MM.1S (cell line): ENCODE measurements at regions not wholly inside any gene's neighbourhood (a gene's known extent, or its start where the extent isn't known, plus 50 kb on each side); places are given as distances from the start of the nearest gene placed in this dataset.

ENCODE experiments used
- DNase-seq: peaks from one replicate; pipeline ENCODE4 v3.0.0-alpha.2; 2015
- H2AFZ ChIP-seq: fragments of 300-600 bp; sonication (generic); 2 replicates; pipeline ENCODE4 v1.6.0; 2016; ENCODE audit warnings: antibody characterized with exemption, low read length
- H3F3A ChIP-seq: fragments of 300-600 bp; sonication (generic); 2 replicates; pipeline ENCODE4 v1.6.1; 2016; ENCODE audit warnings: mild to moderate bottlenecking, antibody characterized with exemption, low read length, moderate library complexity, mixed read lengths; ENCODE audit not compliant: insufficient read depth
- H3K27ac ChIP-seq: fragments of 300-600 bp; sonication (generic); 2 replicates; pipeline ENCODE4 v1.5.1; 2016; ENCODE audit warnings: mild to moderate bottlenecking, low read length
- H3K27me3 ChIP-seq: fragments of 300-600 bp; sonication (generic); replicated peaks from 2 replicates; pipeline ENCODE4 v1.6.0; 2016; ENCODE audit warnings: low read length; ENCODE audit not compliant: insufficient read depth
- H3K36me3 ChIP-seq: fragments of 300-600 bp; sonication (generic); replicated peaks from 2 replicates; pipeline ENCODE4 v1.6.1; 2016; ENCODE audit warnings: mild to moderate bottlenecking, low read length, mixed read lengths; ENCODE audit not compliant: insufficient read depth
- H3K4me1 ChIP-seq: fragments of 300-600 bp; sonication (generic); 2 replicates; pipeline ENCODE4 v1.6.1; 2016; ENCODE audit warnings: low read length, mixed read lengths
- H3K4me2 ChIP-seq: fragments of 300-600 bp; sonication (generic); 2 replicates; pipeline ENCODE4 v1.6.0; 2016; ENCODE audit warnings: low read depth, low read length
- H3K4me3 ChIP-seq: fragments of 300-600 bp; sonication (generic); 2 replicates; pipeline ENCODE4 v1.5.1; 2016; ENCODE audit warnings: low read length, mixed read lengths
- H3K79me2 ChIP-seq: fragments of 300-600 bp; sonication (generic); 2 replicates; pipeline ENCODE4 v1.6.1; 2016; ENCODE audit warnings: mixed run types, low read length, mixed read lengths
- H3K9ac ChIP-seq: fragments of 300-600 bp; sonication (generic); 2 replicates; pipeline ENCODE4 v1.6.1; 2016; ENCODE audit warnings: low read length, mixed read lengths
- H3K9me2 ChIP-seq: fragments of 300-600 bp; sonication (generic); replicated peaks from 2 replicates; pipeline ENCODE4 v1.6.1; 2016; ENCODE audit warnings: mild to moderate bottlenecking, low read length, mixed read lengths; ENCODE audit not compliant: insufficient read depth
- H3K9me3 ChIP-seq: fragments of 300-600 bp; sonication (generic); replicated peaks from 2 replicates; pipeline ENCODE4 v1.6.1; 2016; ENCODE audit warnings: mild to moderate bottlenecking, low read length, mixed read lengths; ENCODE audit not compliant: insufficient read depth
- H4K20me1 ChIP-seq: fragments of 300-600 bp; sonication (generic); 2 replicates; pipeline ENCODE4 v1.6.1; 2016; ENCODE audit warnings: mild to moderate bottlenecking, low read length, moderate library complexity, mixed read lengths; ENCODE audit not compliant: insufficient read depth
- CTCF ChIP-seq: fragments of 300-600 bp; sonication (generic); IDR thresholded peaks from 2 replicates; pipeline ENCODE4 v1.5.1; 2016; ENCODE audit warnings: antibody characterized with exemption, low read length, mixed read lengths
- EZH2 ChIP-seq: fragments of 300-600 bp; sonication (generic); optimal IDR thresholded peaks from 2 replicates; pipeline ENCODE3; 2017; ENCODE audit warnings: low read depth, mild to moderate bottlenecking, antibody characterized with exemption, low read length, mixed read lengths
- EZH2phosphoT487 ChIP-seq: fragments of 300-600 bp; sonication (generic); IDR thresholded peaks from 2 replicates; pipeline ENCODE4 v1.6.1; 2018; ENCODE audit warnings: antibody characterized with exemption, low read length

GRCh38 chr3:193857996-193858395 lies 265.0 kb downstream of the OPA1 start:
- H3K4me1 ChIP-seq: no peaks in the 10 kb centered on the region
- no peak overlapping the region for H3K4me2 ChIP-seq
- no peak overlapping the region for H3K9ac ChIP-seq
- TF ChIP-seq EZH2phosphoT487: no peak
- no peak for TF ChIP-seq CTCF
- no peak for TF ChIP-seq EZH2
- no peaks in the 10 kb centered on the region for H3F3A ChIP-seq
- no peak for DNase-seq
- no peaks in the 10 kb centered on the region for H3K36me3 ChIP-seq
- no peaks in the 10 kb centered on the region for H3K27me3 ChIP-seq
- H4K20me1 ChIP-seq: no peaks in the 10 kb centered on the region
- H3K4me3 ChIP-seq: no peak overlapping the region
- no peak overlapping the region for H2AFZ ChIP-seq
- H3K27ac ChIP-seq: no peak overlapping the region
- H3K79me2 ChIP-seq: no peaks in the 10 kb centered on the region
- H3K9me2 ChIP-seq: no peaks in the 10 kb centered on the region
- no peaks in the 10 kb centered on the region for H3K9me3 ChIP-seq

- H3K27me3 ChIP-seq: no peaks in the 10 kb centered on the region
- H3K4me1 ChIP-seq: no peaks in the 10 kb centered on the region
- no peak overlapping the region for H3K4me2 ChIP-seq
- H4K20me1 ChIP-seq: no peaks in the 10 kb centered on the region
- H2AFZ ChIP-seq: no peak overlapping the region
- no peak for DNase-seq
- no peak overlapping the region for H3K4me3 ChIP-seq
- no peaks in the 10 kb centered on the region for H3K36me3 ChIP-seq
- H3K9me3 ChIP-seq: no peaks in the 10 kb centered on the region
- no peaks in the 10 kb centered on the region for H3K9me2 ChIP-seq
- no peak overlapping the region for H3K27ac ChIP-seq
- TF ChIP-seq CTCF: no peak
- TF ChIP-seq EZH2phosphoT487: no peak
- no peak for TF ChIP-seq EZH2
- no peaks in the 10 kb centered on the region for H3F3A ChIP-seq
- no peak overlapping the region for H3K9ac ChIP-seq
- no peaks in the 10 kb centered on the region for H3K79me2 ChIP-seq
Observed at GRCh38 chr3:193859195-193859594, 266.2 kb downstream of the OPA1 start.

DNA sequence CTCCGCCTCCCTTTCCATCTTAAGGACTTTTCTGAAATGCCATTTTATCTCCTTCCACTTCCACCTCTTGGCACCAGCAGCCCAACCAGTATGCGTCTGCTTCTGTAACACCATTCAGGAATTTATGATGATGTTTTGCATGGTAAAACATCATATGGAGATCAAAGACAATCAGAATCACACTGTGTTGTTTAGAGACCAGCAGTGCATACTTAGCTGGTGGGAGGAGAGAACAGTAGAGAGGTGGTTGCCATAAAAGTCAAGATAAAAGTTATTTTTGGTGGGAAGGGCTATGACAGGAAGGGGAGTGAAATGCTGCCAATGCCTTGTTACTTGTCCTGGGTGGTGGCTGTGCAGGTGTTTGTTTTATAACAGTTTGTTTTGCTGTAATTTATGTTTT lies 268.0 kb downstream of the OPA1 start:
- Histone ChIP-seq H3F3A (no peaks in the 10 kb centered on the region), H3K9me2 (no peaks in the 10 kb centered on the region), H3K79me2 (no peaks in the 10 kb centered on the region), H3K27ac (no peak overlapping the region), H3K9ac (no peak overlapping the region), H3K36me3 (no peaks in the 10 kb centered on the region), H3K27me3 (no peaks in the 10 kb centered on the region), H2AFZ (no peak overlapping the region), H3K9me3 (no peaks in the 10 kb centered on the region), H3K4me2 (no peak overlapping the region), H4K20me1 (no peaks in the 10 kb centered on the region), H3K4me3 (no peak overlapping the region), H3K4me1 (no peaks in the 10 kb centered on the region)
- DNase-seq: no peak
- no peak for TF ChIP-seq EZH2phosphoT487
- no peak for TF ChIP-seq EZH2
- TF ChIP-seq CTCF: no peak

DNA sequence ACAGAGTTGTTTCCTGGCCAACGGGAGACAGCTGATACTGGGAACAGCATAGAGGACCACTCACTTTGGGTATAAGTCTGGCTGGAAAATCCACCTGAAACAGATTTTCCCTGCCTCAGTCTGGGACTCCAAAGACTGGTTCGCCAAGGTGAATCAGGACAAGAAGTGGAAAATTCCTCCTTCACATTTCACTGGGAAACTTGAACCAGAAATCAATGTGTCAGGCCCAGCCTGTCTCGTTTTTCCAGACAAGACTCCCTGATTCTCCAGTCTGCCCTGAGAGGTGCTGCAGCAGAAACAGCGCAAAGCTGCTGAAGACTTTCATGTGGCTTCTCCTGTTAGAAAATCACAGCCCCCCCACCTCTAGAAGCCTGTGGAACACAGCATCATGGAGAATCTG lies 269.8 kb downstream of the OPA1 start:
- Histone ChIP-seq H3K9me3 (no peaks in the 10 kb centered on the region), H3K4me2 (no peak overlapping the region), H3K79me2 (no peaks in the 10 kb centered on the region), H3F3A (no peaks in the 10 kb centered on the region), H3K9me2 (no peaks in the 10 kb centered on the region), H2AFZ (no peak overlapping the region), H3K4me1 (no peaks in the 10 kb centered on the region), H3K36me3 (no peaks in the 10 kb centered on the region), H3K4me3 (no peak overlapping the region), H3K27me3 (no peaks in the 10 kb centered on the region), H4K20me1 (no peaks in the 10 kb centered on the region), H3K9ac (no peak overlapping the region), H3K27ac (no peak overlapping the region)
- no peak for DNase-seq
- no peak for TF ChIP-seq EZH2
- no peak for TF ChIP-seq EZH2phosphoT487
- no peak for TF ChIP-seq CTCF
